PC-3 (cell line): ENCODE measurements at regions not wholly inside any gene's neighbourhood (a gene's known extent, or its start where the extent isn't known, plus 50 kb on each side); places are given as distances from the start of the nearest gene placed in this dataset.

ENCODE experiments used
- EZH2 ChIP-seq: fragments of 300-600 bp; sonication (generic); IDR thresholded peaks from one replicate; pipeline ENCODE4 v1.6.1; 2017; ENCODE audit warnings: antibody characterized with exemption, mild to moderate bottlenecking, low read length; ENCODE audit not compliant: unreplicated experiment
- EZH2phosphoT487 ChIP-seq: fragments of 300-600 bp; sonication (generic); IDR thresholded peaks from 2 replicates; pipeline ENCODE4 v1.6.1; 2018; ENCODE audit warnings: mild to moderate bottlenecking, antibody characterized with exemption, low read length, borderline replicate concordance

GRCh38 chr7:49486974-49487829, 286.2 kb upstream of the VWC2 start:
- TF ChIP-seq EZH2phosphoT487 (no peak), EZH2 (no peak)
